C4-2B (cell line): ENCODE measurements at regions not wholly inside any gene's neighbourhood (a gene's known extent, or its start where the extent isn't known, plus 50 kb on each side); places are given as distances from the start of the nearest gene placed in this dataset.
"Not testable (repeated sequence)": the region's sequence is repeated elsewhere in the genome, so short reads cannot be mapped to it uniquely, and the experiment has no call there.

ENCODE experiments used
- CTCF ChIP-seq: fragments of 450-650 bp; conservative IDR thresholded peaks from 2 replicates; pipeline ENCODE4 v1.5.1; 2017; ENCODE audit warnings: mild to moderate bottlenecking
- ZFX ChIP-seq: fragments of 450-650 bp; IDR thresholded peaks from 2 replicates; pipeline ENCODE4 v1.6.1; 2017

- TF ChIP-seq CTCF, ZFX: not testable (repeated sequence)
These were observed 188.3 kb downstream of the NPIPB11 start for GRCh38 chr16:29218171-29218570.
